ENCODE measurements at regions not wholly inside any gene's neighbourhood (a gene's known extent, or its start where the extent isn't known, plus 50 kb on each side); places are given as distances from the start of the nearest gene placed in this dataset.

DNA sequence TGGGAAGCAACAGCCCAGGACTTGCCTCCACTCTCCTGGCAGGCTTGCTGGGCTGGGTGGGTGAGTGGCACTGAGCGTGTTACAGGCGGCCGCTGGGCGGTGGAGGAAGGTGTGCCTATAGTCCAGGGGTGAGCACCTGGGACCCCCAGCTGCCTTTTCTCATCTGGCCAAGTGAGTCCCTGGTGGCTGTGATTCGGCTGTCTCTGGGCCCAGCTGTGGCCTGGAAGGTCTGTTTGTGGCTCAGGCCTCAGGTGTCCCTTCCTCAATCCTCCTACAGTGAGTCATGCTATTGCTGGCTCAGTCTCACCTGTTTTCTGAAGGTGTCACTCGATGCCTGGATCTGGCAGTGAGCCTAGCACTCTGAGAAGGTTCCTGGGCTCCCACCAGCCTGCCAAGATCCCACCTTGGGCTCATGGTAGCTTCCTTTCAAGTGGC lies 564.2 kb downstream of the PTPRU start:
- TF ChIP-seq EZH2phosphoT487 (IDR thresholded peaks at IDR 0.05) (no peak), EZH2 (IDR thresholded peaks at IDR 0.05) (no peak)
- TF ChIP-seq, protein P1, sequence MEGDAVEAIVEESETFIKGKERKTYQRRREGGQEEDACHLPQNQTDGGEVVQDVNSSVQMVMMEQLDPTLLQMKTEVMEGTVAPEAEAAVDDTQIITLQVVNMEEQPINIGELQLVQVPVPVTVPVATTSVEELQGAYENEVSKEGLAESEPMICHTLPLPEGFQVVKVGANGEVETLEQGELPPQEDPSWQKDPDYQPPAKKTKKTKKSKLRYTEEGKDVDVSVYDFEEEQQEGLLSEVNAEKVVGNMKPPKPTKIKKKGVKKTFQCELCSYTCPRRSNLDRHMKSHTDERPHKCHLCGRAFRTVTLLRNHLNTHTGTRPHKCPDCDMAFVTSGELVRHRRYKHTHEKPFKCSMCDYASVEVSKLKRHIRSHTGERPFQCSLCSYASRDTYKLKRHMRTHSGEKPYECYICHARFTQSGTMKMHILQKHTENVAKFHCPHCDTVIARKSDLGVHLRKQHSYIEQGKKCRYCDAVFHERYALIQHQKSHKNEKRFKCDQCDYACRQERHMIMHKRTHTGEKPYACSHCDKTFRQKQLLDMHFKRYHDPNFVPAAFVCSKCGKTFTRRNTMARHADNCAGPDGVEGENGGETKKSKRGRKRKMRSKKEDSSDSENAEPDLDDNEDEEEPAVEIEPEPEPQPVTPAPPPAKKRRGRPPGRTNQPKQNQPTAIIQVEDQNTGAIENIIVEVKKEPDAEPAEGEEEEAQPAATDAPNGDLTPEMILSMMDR (IDR thresholded peaks at IDR 0.05), result no peak

Measured in neural progenitor cell (in vitro differentiated cells).